GM19324 (cell line): ENCODE measurements at regions not wholly inside any gene's neighbourhood (a gene's known extent, or its start where the extent isn't known, plus 50 kb on each side); places are given as distances from the start of the nearest gene placed in this dataset.
"Not testable (repeated sequence)": the region's sequence is repeated elsewhere in the genome, so short reads cannot be mapped to it uniquely, and the experiment has no call there.

Experiments
- ATAC-seq: cut with Tn5 transposase; IDR thresholded peaks from one replicate; pipeline ENCODE4 v1.9.1; 2021; ENCODE audit warnings: mild to moderate bottlenecking, moderate library complexity; ENCODE audit not compliant: unreplicated experiment, low FRiP score

GRCh38 chr1:157334041-157334440, 195.8 kb upstream of the ETV3 start:
- ATAC-seq, result no peak

DNA sequence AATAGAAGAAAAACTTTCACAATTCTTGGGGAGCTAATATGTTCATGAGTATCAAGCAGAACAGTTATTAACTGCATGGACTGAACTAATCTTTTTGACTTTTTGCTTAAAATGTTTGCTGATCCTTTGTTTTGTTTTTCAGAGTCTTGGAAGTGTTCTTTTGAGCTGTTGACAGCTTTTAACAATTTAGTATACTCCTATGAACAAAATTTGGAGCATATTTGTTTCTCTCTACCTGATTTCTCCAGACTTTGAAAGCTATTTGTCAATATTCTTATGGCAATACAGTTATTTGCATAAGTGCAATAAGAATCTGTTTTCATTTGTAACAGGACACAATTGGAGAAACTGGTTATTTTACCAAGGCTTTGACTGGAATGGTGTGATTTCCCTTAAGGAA, 192.0 kb upstream of the ETV3 start:
- ATAC-seq, result not testable (repeated sequence)

- not testable (repeated sequence) for ATAC-seq
These were observed 189.9 kb upstream of the ETV3 start for GRCh38 chr1:157328120-157328519.

GRCh38 chr1:157326173-157326859, 188.1 kb upstream of the ETV3 start:
- no peak for ATAC-seq

GRCh38 chr1:157325220-157325619, 187.0 kb upstream of the ETV3 start:
- no peak for ATAC-seq

- ATAC-seq, result not testable (repeated sequence)
These were observed 183.8 kb upstream of the ETV3 start for GRCh38 chr1:157321972-157322371.

DNA sequence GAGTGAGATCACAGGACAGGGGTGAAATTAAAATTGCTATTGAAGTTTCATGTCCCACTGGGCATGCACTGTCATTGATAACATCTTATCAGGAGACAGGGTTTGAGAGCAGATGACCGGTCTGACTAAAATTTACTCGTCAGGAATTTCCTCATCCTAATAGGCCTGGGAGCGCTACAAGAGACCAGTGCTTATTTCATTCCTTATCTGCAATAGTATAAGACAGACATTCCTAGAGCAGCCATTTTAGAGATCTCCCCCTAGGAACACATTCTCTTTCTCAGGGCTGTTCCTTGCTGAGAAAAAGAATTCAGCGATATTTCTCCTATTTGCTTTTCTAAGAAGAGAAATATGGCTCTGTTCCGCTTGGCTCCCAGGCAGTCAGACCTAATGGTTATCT, 181.4 kb upstream of the ETV3 start:
- ATAC-seq, result no peak

GRCh38 chr1:157317229-157317628, 179.0 kb upstream of the ETV3 start:
- ATAC-seq, result not testable (repeated sequence)

DNA sequence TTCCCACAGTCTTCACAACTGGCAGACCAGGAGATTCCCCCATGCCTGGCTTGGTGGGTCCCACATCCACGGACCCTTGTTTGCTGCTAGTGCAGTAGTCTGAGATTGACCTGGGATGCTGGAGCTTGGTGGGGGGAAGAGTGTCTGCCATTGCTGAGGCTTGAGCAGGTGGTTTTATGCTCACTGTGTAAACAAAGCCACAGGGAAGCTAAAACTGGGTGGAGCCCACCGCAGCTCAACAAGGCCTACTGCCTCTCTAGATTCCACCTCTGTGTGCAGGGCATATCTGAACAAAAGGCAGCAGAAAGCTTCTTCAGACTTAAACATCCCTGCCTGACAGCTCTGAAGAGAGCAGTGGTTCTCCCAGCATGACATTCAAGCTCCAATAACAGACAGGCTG, 177.3 kb upstream of the ETV3 start:
- ATAC-seq, result no peak

GRCh38 chr1:157314408-157314807, 176.2 kb upstream of the ETV3 start:
- ATAC-seq, result no peak

- ATAC-seq, result no peak
These were observed 175.1 kb upstream of the ETV3 start for GRCh38 chr1:157313240-157313807.

GRCh38 chr1:157312082-157312812, 174.1 kb upstream of the ETV3 start:
- ATAC-seq, result no peak

- ATAC-seq, result no peak
These were observed 173.5 kb upstream of the ETV3 start for GRCh38 chr1:157311730-157312081.

GRCh38 chr1:157310805-157311729, 172.9 kb upstream of the ETV3 start:
- peak; percentile 51 for ATAC-seq

- ATAC-seq, result no peak
These were observed 172.2 kb upstream of the ETV3 start for GRCh38 chr1:157310401-157310800.

DNA sequence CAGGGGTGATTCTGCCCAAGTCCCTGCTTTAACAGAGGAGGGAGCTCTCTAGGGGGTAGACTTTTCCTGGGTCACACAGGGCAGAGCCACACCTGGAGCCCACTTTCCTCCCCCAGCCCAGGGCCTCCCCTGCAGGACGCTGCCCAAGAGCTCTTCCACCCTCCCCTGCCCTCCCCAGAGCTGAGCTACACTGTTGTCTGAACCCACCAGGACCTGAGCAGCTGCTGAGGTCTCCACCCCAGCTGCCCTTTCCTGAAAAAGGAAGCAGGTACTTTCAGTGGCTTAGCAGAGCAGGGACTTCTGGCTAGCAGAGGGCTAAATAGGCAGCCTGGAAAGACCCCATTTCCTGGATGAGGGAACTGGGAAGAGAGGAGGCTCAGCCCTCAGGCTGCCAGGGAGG, 169.3 kb upstream of the ETV3 start:
- peak; percentile 59 for ATAC-seq

- no peak for ATAC-seq
These were observed 168.7 kb upstream of the ETV3 start for GRCh38 chr1:157306896-157307295.

- ATAC-seq, result no peak
These were observed 166.1 kb upstream of the ETV3 start for GRCh38 chr1:157304271-157304670.

DNA sequence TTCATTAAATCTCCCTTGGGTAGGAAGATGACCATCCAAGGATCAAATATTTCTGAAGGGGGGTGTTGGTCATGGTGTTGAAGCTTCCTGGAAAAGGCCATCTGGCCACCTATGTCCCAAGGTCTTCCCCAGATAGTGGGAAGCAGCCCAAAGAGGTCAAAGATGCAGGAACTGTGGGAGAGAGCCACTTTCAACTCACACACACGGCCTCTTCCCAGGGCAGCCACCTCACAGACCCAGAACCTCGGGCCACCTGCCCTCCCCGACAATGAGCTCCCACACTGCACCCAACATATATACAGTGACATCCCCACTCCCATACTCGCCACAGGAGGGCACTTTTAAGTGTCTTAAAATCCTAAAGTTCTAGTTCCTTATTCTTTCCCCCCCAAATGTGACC, 164.5 kb upstream of the ETV3 start:
- ATAC-seq, result no peak

- no peak for ATAC-seq
These were observed 164.0 kb upstream of the ETV3 start for GRCh38 chr1:157302199-157302497.
